GM10248 (cell line): ENCODE measurements at regions not wholly inside any gene's neighbourhood (a gene's known extent, or its start where the extent isn't known, plus 50 kb on each side); places are given as distances from the start of the nearest gene placed in this dataset.
"Not testable (repeated sequence)": the region's sequence is repeated elsewhere in the genome, so short reads cannot be mapped to it uniquely, and the experiment has no call there.

ENCODE experiments used
- CTCF ChIA-PET: fragments of 300-600 bp; sonication (Branson Sonifier 250); formaldehyde crosslinking; extraction: SDS; loops from one replicate; lab custom pipeline; 2021; ENCODE audit warnings: antibody characterized with exemption; lab: Yijun Ruan, JAX
- POLR2A ChIA-PET: fragments of 350-650 bp; sonication (Branson Sonifier 250); formaldehyde crosslinking; extraction: SDS; loops from one replicate; lab custom pipeline; 2020; ENCODE audit warnings: antibody characterized with exemption; lab: Yijun Ruan, JAX
- DNase-seq: peaks from one replicate; pipeline ENCODE4 v3.0.0; 2012; ENCODE audit errors: extremely low spot score
- CTCF ChIP-seq: IDR thresholded peaks from 2 replicates; pipeline ENCODE4 v1.5.1; 2012; ENCODE audit warnings: mild to moderate bottlenecking, low read depth; ENCODE audit errors: extremely low read depth, missing control alignments, control extremely low read depth

- TF ChIP-seq CTCF = no peak
- ChIA-PET POLR2A (no interaction called here), CTCF (no interaction called here)
- DNase-seq = no peak
Measured at GRCh38 chr14:36424478-36425102, 95.4 kb downstream of the NKX2-1 start.

GRCh38 chr14:36423430-36423829, 96.6 kb downstream of the NKX2-1 start:
- CTCF ChIA-PET = no interaction called here

GRCh38 chr14:36420149-36420687, 99.8 kb upstream of the MBIP start:
- CTCF ChIA-PET = no interaction called here
- POLR2A ChIA-PET = no interaction called here
- no peak for DNase-seq
- TF ChIP-seq CTCF = no peak

More at GRCh38 chr14:36423430-36423829, 96.6 kb downstream of the NKX2-1 start:
- TF ChIP-seq CTCF = no peak
- DNase-seq = no peak
- POLR2A ChIA-PET = no interaction called here

GRCh38 chr14:36418937-36419336, 98.5 kb upstream of the MBIP start:
- no peak for DNase-seq
- POLR2A ChIA-PET = no interaction called here
- TF ChIP-seq CTCF = no peak
- CTCF ChIA-PET = interaction anchor here (1.0 to 1.6 kb wide), 2 partner anchors 15 to 25 kb away, joined by 3 to 5 read pairs; no protein-coding TSS in a partner anchor

GRCh38 chr14:36411951-36412350, 91.5 kb upstream of the MBIP start:
- CTCF ChIA-PET, DNase-seq, POLR2A ChIA-PET: not testable (repeated sequence)

GRCh38 chr14:36408388-36408787, 88.0 kb upstream of the MBIP start:
- ChIA-PET POLR2A (no interaction called here), CTCF (no interaction called here)
- TF ChIP-seq CTCF = no peak
- DNase-seq = no peak

- ChIA-PET POLR2A (no interaction called here), CTCF (interaction anchor here (1.4 kb wide), 1 partner anchor 32 kb away, joined by 4 read pairs; no protein-coding TSS in a partner anchor)
- TF ChIP-seq CTCF = no peak
- DNase-seq = no peak
Measured at GRCh38 chr14:36405589-36406274, 85.3 kb upstream of the MBIP start.
